ENCODE measurements at regions not wholly inside any gene's neighbourhood (a gene's known extent, or its start where the extent isn't known, plus 50 kb on each side); places are given as distances from the start of the nearest gene placed in this dataset.
A peak's percentile ranks its signal among the peaks of the same experiment; 100 is the strongest.

DNA sequence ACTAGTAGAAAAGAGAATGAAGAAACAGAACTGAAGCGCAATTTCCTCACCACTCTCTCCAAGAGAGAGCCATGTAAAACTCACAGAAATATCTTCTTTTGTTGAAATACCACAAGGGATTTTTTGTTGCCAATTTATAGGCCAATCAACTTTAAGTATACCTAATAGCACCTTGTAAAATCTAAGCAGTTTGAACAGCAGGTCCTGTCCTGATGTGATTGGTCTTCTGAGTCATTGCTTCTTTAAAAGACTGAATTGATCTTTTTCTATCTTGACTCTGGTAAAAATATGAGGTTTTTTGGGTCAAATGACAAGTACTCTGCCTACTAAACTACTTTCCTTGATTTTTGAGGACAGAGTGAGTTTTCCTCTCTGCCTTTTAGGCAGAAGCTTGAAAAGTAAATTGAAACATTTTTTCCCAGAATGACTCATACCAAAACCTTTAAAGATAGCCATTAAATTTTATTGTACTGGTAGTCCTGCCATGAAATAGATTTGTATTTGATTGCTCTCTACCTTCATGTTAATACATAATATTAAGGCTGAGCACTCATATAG, 343.9 kb upstream of the CBLB start:
- DNase-seq (ENCODE audit: low read depth in 3 of 3) = no peak

DNA sequence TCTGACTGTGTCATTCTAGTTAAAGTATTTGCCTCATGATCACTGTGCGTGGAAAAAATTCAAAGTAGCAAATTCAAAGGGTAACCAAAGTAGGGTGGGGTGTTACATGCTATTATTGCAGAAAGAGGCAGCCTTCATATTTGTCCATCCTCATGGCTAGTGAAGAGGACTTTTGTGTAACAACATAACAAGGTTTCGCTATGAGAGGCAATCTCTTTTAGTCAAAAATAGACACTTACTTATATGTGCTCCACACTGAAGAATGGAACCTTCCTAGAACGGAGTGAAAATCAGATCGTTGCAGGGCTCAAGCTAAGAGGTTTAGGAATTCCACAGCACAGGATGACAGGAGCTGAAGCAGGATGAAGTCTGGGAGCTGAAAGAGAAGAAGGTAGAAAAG, 345.1 kb upstream of the CBLB start:
- DNase-seq (ENCODE audit: low read depth in 3 of 3) = no peak

DNA sequence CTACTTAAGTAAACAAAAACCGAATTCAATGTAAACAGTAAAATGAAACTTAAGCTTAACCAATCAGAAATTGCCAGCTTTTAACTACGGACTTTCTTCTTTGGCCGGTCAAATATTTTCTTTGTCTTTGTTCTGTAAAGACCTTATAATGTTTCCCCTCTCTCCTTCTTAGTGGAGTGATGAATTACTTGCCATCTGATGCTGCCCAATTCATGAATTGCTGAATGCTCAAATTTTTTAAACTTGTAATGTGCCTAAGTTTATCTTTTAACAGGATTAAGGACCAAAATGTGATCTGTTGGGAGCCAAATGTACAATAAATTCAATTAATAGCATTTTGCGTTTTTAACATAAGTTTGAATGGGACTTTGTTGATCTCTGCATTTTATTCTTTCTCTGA, 345.8 kb upstream of the CBLB start:
- no peak for DNase-seq (ENCODE audit: low read depth in 3 of 3)

DNA sequence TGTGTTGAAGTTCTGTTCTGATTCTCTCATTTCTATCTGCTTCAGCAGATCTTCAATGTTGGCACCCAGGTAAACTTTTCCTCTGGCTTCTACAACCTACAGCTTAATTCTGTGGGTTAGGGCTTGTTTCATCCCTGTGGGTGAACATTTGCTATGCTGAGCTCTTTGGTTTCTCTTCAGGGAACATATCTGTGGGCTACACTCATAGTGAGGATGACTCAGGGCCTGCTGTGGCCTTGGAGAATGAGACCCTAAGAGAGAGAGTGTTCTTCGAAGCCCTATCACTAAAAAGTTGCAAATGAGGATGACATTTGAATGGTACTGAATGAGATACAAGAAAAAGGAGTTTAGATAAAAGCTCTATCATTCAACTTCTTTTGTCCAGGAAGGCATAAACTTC, 346.2 kb upstream of the CBLB start:
- DNase-seq (ENCODE audit: low read depth in 3 of 3) = peak in 2 of 3 donors; percentile 16 to 41

DNA sequence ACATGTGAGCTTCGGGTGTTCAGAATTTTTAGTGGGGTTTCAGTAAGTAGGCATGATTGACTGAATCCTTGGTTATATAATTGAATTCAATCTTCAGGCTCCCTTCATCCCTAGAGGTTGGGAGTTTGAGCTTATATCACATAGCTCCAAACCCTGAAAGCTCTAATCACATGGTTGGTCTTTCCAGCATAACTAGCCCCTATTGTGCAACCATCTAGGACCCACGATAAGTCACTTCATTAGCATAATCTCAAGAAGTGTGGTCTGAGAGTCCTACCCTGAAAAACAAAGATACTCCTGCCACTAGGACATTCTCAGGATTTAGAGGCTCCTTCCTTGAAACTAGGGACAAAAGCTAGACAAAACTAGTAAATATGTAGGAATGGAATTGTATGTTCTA, 348.9 kb upstream of the CBLB start:
- DNase-seq (ENCODE audit: low read depth in 3 of 3) = no peak

DNA sequence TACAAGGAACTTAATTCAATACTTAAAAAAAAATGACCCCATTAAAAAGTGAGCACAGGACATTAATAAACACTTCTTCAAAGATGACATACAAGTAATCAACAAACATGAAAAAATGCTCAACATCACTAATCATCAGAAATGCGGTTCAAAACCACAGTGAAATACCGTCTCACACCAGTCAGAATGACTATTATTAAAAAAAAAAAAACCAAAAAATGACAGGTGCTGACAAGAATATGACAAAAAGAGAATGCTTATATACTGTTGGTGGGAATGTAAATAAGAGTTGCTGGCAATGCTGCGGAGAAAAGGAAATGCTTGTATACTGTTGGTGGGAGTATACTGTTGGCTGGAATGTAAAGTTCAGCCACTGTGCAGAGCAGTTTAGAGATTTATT, 358.3 kb upstream of the CBLB start:
- no peak for DNase-seq (ENCODE audit: low read depth in 3 of 3)

DNA sequence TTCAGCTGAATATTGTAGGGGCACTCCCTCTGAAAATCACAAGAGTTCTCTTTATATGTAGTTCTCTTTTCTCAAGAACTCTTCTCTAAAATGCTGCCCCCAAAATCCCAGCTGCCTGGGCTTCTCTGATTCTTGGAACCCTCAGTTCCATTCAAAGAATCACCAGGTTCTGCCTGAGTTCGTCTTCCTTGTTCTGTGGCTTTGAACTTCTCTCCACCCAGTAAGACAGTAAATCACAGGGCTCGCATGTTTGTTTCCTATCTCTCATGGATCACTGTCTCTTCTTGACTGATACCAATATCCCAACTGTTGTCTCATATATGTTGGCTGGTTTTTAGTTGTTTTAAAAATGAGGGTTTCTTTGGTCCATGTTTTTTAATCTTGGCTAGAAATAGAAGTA, 359.5 kb upstream of the CBLB start:
- DNase-seq (ENCODE audit: low read depth in 3 of 3) = no peak

DNA sequence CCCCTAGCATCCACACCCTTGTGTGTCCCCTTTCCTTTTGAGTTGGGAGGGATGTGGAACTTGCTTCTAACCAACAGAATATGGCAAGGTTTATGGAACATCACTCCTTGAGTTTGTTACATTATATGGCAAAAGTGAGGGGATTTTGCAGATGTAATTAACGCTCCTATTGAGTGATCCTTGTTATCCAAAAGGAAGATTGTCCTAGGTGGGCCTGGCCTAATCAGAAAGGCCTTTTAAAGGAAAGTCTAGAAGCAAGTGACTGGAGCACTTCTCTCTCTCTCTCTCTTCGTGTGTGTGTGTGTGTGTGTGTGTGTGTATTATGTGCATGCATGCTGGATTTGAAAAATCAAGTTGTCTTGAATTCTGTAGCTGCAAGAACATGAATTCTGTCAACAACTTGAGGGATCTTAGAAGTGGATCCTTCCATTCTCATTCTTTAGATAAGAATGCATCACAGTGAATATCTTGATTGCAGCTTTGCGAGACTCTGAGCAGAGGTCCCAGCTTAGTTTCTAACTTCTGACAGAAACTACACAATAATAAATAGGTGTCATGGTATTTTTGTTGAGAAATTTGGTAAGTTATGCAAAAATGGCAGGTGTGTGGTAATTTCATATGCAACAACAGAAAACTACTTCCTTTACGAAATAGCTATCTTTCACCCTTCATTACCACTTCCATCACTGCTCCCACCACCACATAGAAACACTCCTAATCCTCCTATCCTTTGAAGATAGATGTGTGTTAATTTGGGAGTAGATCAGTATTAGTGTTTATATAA, 360.9 kb upstream of the CBLB start:
- DNase-seq (ENCODE audit: low read depth in 3 of 3) = no peak

DNA sequence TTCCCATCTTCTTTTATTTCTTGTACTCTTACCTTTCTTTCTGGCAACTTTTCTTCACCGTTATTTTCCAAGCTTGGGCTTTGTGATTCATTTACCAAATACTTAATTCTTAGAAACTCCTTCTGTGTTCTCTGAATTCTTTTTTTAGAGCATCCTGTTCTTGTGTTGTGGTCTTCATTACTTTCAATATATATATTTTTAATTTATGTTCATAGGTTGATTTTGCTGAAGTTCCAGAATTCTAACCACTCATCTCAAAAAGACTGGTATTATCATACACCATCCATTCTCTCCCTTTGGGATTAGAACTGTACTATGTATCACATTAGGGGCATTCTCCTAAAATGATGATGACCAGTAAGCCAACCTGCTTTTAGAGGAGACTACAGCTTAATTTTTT, 362.3 kb upstream of the CBLB start:
- no peak for DNase-seq (ENCODE audit: low read depth in 3 of 3)

DNA sequence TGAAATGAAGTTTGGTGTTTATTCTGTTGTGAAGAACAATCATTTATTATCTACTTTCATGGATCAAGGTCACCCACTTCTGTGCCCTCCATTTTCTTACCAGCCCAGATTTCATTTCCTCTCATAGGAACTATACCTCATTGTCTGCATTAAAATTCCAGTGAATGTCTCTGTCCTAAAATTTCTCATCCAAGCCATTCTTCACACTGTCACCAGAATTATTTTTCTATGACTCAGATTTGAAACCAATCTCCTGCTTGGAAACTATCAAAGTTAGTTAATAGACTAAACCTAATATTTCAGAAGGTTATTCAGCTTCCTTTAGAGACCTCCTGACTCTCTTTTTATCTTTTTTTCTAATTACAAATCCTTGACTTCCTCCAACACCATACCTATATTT, 364.1 kb upstream of the CBLB start:
- DNase-seq (ENCODE audit: low read depth in 3 of 3) = no peak

DNA sequence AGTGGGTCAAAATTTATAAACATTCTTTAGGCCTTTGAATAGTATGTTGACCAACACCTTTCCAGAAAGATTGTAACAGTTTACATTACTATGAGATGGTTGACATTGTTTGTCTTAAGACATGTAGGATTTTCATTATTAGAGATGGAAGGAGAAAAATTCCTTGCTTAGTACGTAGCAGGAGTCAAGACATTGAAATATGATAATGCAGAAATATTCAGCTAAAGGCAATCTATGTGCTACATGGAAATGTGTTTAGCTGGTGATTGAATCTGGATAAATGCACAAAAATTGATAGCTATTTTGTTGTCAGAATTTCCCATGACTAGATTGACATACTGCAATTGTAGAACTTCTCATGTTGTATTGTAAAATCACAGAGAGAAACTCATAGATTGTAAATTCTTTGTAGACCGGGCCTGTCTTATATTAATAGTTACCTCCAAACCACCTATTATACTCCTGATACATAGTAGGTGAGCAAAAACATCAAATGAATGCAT, 370.4 kb upstream of the CBLB start:
- no peak for DNase-seq (ENCODE audit: low read depth in 3 of 3)

DNA sequence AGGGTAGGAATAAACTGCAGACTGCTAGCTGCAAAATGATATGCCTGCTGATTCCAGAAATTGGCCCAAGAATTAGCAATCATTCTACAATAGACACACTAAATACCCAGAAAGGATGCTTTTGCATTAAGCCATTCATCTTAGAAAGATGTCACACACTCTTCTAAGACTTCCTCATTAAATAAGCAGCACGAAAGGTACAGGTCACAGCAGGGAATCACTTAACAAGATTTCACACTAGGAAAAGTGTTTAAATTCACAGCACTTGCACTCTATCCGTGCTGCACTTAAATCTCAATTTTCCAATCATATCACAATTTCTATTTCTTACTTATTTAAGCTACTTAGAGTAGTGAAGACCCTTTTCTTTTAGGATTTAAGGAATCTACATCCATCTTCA, 372.8 kb upstream of the CBLB start:
- DNase-seq (ENCODE audit: low read depth in 3 of 3) = no peak

DNA sequence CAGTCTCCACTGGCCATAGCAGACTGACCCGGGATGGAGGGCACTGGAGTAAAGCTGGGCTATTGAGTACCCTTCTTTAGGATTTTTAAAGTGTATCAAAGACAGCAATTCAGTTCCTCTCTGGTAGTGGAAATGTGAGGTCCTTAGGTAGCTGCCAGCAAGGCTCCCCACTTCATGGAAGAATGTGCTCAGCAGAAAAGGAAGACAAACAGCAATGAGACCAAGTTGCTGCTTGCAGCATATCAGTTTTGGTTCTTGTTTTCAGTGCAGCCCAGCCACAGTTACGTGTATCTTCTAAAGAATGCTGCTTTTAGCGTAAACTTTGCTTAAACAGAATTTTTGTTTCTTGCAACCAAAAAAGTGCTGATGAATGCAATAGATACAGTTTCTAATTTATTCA, 374.0 kb upstream of the CBLB start:
- no peak for DNase-seq (ENCODE audit: low read depth in 3 of 3)

DNA sequence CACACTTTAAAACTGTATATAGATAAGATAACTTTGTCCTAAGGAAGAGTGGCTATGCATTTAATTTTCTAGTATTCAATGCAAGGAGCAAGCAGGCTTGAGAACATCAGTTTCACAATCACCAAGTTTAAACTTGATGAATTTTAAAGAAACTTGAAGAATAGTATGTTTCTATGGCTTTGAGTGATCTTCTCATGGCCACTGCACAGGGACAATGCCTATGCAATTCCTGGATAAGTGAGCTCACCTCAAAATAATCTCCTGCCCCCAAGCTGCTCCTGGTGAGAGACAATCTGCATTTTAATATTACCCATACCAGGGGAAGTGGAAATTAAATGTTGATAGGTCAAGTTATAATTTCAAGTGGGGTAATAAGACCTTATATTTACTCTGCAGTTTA, 376.6 kb upstream of the CBLB start:
- DNase-seq (ENCODE audit: low read depth in 3 of 3) = no peak

DNA sequence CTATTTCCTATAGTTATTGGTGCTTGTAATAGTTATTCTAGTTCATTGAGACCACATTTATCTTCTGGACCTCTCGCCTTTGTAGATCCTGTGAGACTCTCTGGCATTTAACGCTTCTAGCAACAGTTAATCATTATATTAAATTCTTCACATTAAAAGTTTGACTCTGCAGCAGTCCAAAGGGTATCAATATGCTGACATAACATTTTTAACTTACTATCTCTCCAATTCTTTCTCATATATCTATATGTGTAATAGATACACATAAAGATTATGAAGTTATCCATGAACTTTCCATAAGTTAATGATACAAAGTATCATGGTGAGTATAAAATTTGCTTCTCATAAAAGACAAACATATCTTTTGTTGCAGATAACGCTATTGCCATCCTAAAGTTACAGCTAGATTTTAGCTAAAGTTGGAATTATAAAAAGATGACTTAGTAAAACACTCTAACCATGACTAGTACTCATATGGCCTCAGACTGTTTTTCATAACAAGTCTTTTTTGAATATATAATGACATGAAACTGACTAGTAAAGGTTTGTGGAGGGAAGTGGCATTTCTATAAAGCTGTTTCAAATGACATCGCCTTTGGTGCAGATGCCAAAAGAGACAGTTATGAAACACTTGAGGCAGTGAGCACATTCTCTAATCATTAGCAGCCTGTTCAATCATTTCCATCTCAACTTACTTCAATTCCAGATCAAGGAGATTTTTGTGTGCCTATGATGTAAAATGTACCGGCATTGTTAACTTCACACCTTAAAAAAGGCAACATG, 379.3 kb upstream of the CBLB start:
- no peak for DNase-seq (ENCODE audit: low read depth in 3 of 3)

DNA sequence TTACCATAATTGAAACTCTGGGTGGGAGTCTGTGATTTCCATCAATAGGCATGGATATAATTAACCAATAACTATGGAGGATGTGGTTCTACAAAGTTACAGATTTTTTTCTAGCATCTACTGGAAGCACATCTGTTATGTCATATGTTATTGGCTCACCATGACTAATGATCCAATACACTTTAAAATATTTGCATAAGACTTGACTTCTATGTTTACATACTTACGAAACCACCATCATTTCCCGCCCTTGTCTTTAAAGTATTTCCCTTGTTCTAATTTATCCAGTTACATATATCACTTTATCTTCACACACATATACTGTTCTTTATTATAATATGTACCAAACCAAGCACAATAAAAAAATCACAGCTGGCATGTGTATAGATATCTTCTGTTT, 380.3 kb upstream of the CBLB start:
- no peak for DNase-seq (ENCODE audit: low read depth in 3 of 3)

DNA sequence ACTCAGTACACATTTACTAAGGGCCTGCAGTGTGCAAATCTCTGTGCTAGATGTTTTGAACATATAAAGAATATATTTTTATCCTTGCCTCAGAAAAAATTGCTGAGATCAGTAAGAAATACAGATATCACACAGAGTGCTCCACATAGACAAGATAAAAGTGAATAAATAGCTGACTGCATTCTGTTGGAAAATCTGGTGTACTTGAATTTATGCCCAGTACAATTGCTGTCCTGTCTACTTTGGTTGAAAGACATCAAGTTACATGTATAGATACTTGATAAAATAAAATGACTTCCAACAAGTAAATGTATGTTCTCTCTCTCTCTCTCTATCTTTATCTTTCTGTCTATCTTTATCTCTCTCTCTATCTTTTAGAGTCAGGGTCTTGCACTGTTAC, 381.2 kb upstream of the CBLB start:
- no peak for DNase-seq (ENCODE audit: low read depth in 3 of 3)

DNA sequence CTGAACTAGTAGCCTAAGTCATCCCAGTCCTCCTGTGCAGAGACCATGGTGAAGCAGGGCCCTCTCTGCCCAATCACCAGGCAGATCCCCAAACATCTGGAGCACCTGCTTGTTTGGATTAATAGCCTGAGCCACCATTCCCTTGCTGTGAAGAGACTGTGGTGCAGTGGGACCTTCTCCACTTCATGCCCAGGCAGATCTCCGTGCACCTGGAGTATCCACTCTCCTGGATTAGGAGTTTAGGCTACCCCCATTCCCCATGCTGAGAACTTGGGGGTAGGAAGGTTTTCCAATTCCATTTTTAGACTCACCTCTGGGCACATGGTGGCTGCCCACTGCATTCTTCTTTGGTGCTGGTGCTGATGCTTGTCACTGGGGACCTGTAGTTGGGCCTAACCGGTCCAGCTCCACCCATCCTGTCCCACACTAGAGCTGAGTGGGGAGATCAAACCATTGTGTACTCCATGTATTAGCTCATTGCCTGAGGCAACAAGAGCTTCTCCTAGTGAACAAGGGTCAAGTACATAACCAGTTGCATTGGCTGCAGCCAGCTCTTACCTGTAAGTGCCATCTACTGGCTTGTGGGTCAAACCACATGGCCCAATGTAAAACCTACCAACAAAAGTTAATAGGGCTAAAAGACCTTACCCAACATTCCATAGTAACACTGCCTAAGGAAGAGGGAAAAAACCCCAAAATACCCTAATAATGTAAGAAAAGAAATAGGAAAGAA, 382.5 kb upstream of the CBLB start:
- no peak for DNase-seq (ENCODE audit: low read depth in 3 of 3)

DNA sequence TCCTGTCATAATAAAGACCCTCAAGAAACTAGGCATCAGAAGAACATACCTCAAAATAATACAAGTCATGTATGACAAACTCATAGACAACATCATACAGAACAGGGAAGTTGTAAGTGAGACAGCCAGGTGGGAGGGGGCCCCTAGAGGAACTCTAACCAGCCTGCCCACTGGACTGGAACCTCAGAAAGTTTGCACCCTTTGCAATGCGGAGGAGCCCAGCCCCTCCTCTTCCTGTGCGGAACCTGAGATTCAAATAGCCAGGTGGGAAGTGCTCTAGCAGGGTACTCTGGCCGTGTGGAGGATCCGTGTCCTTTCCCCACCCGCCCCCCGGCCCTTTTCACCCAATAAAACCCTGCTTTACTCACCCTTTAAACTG, 387.0 kb upstream of the CBLB start:
- no peak for DNase-seq (ENCODE audit: low read depth in 3 of 3)

DNA sequence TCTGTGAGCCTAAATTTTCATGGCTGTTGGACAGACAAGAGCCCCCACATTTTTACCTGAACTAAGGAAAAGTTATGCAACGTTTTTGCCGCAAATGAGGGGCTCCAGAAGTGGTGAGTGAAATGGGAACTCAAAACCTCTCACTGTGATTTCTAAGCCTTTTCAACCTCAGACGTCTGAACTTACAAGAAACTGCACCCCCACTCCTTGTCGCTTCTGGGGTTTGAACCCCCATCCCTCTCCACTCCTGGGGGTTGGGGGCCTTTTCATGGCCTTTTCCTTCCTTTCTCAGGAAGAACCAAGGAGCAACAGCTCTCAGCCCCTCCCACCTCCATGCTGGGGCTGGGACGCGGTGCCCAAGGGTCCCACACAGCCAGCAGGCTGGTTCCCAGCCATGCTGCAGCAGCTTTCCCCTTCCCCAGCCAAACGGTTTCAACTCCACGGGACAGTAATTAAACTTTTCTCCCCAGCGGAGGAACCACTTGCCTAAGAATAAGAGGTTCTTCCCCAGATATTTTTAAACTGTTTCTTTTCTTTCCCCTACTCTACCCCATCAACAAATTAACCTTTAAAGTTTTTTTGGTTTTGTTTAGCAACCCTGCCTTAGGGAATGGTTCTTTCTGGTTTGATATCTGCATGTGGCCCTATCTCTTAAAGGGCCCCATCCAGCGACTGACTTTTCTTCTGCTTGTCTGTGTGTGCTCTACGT, 387.6 kb upstream of the CBLB start:
- DNase-seq (ENCODE audit: low read depth in 3 of 3) = no peak

DNA sequence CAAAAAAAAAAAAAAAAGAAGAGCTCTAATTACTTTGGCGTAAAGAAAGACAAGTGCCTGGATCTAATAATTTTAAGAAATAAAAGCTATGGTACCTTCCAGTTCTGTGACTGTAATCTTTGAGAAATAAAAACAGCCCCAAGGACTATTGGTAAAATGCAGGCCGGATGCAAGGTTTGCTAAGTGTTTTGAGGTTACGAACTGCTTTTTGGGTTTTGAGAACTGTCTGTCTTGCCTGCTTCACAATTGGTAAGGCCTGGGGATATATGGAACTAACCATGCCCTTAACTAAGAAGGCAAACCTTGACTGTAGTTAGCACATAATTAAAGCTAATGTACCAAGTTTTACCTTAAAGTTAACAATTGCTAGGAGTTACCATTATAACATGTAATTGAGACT, 388.4 kb upstream of the CBLB start:
- no peak for DNase-seq (ENCODE audit: low read depth in 3 of 3)

DNA sequence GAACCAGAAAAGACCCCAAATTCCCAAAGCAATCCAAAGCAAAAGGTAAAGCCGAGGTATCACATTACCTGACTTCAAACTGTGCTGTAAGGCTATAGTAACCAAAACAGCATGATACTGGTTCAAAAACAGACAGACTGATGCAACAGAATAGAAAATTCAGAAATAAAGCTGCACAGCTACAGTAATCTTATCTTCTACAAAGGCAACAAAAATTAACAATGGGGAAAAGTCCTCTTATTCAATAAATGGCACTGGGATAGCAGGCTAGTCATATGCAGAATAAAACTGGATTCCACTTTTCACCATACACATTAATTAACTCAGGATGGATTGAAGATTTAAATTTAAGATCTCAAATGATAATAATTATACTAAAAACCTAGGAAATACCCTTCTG, 392.6 kb upstream of the CBLB start:
- no peak for DNase-seq (ENCODE audit: low read depth in 3 of 3)
